GM21515 (cell line): ENCODE measurements at regions not wholly inside any gene's neighbourhood (a gene's known extent, or its start where the extent isn't known, plus 50 kb on each side); places are given as distances from the start of the nearest gene placed in this dataset.

Source experiments
- ATAC-seq: cut with Tn5 transposase; IDR thresholded peaks from one replicate; pipeline ENCODE4 v1.9.1; 2021; ENCODE audit not compliant: unreplicated experiment

DNA sequence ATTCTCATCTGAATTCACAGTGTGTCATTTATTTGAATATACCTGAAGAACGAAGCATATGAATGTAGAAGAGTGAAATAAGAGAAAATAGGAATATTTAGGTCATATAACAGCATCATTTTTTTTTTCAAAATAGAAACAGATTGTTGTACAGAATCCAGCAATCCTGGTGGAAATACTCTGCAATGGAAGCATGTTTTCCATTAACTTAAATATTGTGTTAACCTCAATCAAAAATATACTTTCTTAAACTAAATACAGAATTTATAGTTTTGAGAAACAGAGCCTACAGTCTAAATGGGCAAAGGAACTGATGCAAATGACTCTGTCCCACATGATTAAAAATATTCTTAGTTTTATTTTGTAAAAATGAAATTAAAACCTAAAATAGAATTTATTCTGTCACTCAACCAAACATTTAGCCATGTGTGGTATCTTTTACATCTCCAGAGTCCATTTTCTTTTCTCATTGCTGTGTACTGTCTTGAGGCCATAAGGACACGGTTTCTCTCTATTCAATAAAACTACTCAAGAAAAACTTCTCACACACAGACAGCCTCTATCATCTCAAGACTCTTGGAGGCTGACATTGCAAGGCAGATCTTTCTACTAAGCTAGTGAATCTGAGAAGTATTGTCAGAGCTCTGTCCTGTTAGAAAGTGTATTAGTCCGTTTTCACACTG, 322.6 kb downstream of the LTN1 start:
- ATAC-seq, result no peak

DNA sequence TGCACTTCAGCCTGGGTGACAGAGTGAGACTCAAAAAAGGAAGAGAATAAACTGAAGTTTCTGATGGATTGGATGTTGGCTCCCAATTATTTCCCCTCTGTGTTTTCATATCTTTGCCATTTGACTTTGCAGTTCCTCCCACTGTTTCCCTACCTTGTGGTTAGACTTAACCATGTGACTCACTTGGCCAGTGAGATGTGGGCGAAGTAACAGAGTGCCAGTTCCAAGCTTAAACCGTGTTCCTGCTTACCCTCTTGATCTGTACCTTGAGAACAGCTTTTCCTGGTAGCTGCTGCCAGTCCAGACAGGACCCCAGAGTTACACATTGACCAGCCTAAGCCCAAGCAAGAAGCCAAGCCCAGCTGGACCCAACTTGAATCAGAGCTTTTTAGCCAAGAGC, 323.4 kb downstream of the LTN1 start:
- no peak for ATAC-seq

DNA sequence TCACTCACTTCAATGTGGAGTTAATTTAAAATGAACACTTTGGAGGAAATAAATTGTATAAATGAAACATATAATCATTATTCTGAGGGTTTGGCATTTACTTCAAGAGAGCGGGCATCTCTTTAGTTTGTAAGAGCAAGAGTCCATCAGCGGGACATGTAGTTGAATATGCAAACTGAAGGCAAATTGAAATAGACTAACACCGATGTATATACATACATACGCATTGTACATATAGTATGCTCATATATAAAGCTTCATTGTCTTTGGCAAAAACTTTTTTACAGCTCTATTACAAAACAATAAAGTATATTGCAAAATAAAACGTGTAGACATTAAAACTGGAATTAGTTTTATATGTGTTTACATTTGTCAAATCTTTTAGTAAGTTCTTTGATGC, 328.9 kb downstream of the LTN1 start:
- no peak for ATAC-seq

DNA sequence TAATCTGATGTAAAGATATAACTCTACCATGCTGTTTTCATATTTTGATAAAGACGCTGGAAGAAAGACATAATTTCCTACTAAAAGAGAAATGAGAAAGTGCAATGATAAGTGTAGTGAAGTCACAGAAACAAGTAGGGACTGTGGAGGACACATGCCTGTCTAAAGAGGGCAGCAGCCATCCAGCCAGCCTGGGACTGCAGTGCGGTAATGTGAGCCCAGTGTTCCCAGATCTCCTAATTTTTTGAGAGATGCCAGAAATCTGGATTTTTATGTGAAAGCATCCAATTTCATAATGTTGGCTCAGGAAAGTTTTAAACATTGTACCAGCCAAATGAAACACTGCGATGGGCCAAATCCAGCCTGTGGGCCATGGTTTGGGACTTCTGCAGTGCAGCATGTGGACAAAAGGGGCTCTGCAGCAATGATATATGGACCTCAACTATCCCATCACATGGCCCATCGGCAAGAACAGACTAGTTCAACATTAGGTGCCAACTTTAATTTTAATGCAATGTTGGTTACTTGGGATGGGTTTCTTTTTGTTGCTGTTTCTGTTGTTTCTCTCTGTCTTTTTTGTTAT, 329.5 kb downstream of the LTN1 start:
- ATAC-seq, result no peak

DNA sequence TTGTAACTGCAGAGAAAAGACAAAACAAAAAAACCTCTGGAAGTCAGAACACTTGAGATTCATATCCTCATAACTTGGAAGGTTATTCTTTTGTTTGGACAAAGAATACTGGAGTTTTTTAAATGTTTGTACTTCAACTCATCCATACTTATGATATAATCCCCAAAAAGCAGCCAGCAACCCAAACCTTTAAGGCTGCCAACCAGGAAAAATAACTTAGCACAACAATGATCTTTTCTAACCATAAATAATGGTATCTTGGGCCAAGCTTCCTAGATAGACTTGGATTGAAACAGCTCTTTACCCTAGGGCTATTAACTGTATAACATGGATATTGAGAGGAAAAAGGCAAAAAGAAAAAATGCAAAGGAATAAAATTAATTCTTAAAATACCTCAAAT, 335.1 kb downstream of the LTN1 start:
- no peak for ATAC-seq

DNA sequence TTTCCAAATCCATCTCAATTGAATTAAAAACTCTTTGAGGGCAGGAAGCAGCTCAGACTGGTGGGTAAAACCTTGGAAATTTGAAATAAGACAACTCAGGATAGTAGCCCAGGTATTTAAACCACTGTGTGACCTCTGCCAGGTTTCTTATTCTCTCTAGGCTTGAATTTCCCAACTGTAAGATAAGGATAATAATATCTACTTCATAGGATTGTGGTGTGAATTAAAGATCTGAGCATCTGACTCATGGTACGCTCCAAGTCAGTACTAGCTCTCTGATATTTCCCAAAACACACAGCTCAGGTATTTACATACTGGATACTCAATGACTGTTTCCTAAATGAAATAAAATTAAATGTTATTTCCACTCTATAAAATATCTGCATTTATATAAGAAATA, 337.2 kb downstream of the LTN1 start:
- ATAC-seq, result no peak

DNA sequence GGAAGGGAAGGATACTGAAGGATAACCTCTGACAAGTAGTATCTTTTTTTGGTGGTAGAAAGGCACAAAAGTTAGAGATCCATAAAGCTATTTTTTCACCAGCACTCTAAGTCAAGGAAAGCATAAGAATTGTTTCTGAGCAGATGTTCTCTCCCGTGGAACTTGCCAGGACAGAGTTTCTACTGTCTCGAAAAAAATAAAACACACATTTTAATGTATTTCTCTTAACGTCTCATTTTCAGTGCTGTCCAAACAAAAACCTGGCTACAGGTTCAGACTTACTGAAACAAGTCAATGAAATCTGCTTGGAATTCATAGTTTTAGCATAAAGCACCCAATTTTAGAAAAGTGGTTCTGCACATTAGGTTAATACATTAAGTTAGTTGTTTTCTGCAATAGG, 338.3 kb downstream of the LTN1 start:
- no peak for ATAC-seq

DNA sequence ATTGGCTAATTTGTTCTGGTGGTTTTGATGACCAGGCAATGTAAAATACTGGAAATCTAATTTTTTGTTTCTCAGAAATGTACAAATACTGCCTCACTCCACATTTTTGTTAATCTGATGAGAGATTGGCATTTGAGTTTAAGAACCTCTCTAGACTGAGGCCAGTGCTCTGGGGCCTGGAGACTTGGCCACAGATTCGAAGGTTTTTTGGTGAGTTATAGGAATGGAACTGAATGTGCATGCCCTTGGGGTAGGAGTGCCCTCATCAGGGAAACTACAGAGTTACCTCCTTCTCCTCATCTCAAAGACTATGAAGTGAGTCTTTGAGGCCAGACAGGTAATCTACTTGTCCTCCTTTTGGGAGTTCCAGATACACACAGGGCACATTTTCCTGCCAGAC, 347.9 kb downstream of the LTN1 start:
- ATAC-seq, result no peak

DNA sequence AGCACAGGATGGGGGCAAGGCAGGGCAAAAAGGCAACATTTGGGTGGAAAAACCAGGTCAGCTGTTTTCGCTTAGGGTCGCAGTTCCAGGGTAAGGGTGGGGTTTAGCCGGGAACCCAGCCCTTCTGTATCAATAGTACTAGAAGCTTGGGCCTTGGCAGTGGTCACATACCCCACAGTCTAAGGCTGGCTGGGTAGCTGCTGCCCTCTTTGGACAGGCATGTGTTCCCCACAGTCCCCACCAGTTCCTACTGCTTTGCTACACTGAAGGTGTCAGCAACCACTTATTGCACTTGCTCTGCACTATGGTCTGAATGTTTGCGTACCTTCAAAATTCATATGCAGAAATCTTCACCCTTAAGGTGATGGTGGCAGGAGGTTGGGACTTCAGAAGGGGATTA, 349.8 kb downstream of the LTN1 start:
- no peak for ATAC-seq

DNA sequence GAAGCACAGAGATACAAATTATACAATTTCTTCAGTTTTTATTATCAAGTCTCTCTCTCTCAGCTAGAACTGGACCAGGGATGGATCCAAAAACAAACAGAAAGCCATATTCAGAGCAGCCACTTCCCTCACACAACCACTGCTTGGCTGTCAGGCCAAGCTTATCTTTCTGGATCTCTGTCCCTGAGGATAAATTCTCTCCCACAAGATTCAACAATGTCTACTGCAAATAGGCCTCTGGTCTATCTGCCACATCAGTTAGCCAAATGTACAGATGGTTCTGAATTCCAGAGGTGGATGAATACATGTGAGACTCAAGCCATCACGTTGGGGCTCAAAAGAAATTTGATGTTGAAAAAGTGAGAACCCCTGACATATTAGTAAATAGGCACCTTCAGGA, 350.9 kb downstream of the LTN1 start:
- no peak for ATAC-seq

DNA sequence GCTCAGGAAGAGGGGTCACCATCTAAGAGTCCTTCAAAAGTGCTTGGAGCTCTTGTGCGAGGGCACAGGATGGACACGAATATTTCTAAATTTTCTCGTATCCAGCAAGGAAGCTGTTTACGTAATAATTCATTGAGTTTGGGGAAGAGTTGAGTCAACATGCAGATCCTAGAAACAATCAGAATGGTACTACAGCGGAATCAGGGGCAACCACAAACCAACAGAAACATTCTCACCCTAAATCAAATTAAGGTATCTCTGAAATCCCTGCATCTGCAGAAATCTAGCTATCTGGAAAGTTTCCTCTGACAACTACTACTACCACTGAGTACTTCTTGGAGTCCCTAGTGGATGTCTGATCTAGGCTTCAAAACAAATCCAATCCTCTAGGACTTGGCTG, 352.4 kb downstream of the LTN1 start:
- no peak for ATAC-seq

DNA sequence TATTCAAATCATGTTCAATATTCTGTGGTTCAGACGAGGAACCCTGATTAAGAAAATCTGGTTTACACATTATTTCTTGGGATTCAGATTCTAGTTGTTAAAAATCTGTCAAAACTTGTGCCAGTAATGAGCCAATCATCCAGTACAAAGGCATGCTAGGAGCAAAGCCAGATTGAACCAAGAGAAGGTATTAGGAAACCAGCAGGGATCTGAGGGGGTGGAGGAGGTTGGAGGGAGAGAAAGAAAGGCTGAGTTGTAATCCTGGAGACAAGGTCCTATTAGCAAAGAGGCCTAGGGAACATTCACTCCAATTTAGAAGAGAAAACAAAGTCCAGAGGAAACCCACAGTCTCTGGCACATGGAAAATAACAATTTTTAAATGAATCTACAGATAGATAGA, 352.9 kb downstream of the LTN1 start:
- no peak for ATAC-seq

DNA sequence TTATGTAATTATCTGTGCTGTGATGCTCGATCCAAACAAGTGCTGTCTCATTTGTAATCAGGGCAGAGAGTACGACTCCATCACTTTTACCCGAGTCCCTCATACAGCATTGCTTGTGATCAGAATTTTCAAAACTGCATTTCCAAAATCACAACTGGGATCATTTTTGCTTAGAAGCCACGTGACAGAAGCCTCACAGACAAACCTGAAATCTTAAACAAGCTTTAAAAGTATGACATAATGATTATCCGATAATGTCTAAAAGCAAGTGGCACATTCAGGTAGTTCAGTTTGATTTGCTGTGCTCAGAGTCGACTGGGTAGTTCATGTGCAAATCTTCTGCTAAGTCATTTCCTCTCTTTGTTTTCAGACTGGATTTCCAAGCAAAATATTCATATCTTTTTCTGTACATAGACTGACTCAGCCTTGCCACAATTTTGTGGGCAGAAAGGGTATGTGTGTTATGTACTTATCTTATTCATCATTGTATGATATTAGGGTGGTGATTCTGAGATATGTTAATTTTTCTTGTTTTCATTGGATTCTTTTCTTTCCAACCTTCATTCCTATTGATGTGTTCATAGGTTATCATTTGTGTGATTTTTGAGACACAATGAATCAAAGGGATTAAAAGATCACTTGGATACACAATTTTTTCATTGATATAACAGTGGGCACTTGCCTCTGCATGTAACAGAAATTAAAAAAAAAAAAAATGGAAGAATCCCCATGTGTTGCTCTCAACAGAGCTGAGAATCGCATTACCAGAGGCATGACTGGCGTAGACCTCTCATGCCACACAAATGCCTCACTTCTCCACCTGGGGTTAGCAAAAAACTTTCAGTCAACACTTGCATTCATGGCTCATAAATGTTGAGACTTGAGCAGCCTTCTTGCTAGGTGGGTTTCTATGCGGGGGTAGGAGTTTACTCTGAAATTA, 355.7 kb downstream of the LTN1 start:
- no peak for ATAC-seq

DNA sequence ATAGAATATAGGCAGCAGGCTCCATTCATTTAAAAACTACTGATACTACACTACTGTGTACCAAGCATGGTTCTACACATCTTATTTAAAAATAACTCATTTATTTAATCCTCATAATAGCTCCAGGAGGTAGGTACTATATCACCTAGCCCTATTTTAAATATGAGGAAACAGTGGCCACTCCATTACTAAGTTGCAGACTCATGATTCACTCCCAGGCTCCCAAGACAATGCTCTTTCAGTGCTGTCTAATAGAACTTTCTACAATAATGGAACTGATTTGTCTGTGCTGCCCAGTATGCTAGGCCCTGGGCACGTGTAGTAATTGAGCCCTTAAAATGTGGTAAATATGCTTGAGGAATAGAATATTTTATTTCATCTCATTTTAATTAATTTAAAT, 357.1 kb downstream of the LTN1 start:
- ATAC-seq, result no peak

DNA sequence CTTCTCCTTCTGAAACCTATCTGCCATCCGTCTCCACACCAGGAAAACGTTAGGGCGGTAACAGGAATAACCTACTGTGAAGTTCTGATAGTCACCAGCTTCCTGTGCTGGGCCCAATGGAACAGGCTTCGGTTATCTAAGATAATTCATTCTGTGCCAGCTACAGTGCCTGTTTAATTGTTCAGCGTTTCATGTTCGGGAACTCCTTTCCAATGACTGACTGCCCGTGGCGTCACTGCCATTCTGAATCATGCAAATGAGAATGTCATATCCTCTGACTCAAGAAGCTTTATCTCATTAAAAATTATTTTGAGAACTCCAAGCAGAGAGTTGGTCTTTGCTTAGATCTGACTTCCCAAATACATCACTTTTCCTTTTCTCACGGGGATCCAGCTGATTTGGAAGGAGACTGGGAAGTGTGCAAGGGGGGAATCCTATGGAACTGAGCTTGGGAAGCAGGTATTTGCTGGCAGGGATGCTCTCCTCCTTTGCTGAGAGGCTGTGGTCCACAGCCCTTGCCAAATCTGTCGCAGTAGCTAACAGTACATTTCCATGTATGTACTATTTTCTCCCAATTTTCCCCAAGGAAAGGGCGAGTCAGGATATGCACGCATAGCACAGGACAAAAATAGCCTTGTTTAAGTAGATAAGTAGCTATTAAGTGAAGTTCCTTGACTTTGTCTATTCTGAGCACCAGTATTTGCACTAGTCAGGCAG, 358.7 kb downstream of the LTN1 start:
- no peak for ATAC-seq

DNA sequence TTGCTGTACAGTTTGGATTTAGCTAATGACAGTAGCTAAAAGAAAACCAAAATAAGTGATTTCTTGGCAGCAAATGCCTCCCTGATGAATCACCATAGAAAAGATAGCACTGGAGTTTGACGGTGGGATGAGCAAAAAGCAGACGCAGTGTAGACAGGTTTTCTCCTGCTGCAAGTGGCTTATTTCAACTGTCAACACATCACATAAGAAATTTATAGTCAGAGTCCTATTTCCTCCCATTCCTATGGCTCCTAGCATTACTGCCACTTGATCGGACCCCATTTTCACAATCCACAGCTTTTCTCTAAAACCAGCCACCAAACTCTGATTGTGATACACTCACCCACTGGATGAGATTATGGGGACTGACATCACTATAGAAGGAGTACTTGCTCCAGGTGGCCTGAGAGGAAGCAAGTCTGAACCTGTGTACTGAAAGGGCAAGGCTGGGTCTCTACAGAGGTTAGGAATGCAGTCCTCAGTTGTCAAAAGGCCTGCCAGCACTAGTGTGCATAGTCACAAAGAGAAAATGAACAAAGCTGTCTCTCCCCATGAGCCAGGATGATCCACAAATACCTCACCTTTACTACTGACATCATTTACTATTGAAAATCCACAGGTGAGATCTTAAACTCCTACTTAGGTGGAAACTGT, 359.8 kb downstream of the LTN1 start:
- no peak for ATAC-seq

DNA sequence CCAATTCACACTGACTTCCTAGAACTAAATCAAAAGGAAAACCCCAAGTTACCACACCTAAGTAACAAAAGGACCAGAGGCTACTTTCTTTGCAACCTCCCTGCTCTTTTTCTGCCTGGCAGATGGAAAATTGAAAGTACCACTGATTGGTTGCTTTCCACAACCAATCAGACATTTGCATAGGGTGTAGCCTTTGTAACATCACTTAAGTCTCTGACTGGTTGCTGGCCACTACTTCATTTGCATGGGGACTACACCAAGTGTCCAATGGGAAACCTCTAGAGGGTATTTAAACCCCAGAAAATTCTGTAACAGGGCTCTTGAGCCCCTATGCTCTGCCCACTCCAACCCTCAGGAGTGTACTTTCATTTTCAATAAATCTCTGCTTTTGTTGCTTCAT, 365.0 kb downstream of the LTN1 start:
- ATAC-seq, result no peak

DNA sequence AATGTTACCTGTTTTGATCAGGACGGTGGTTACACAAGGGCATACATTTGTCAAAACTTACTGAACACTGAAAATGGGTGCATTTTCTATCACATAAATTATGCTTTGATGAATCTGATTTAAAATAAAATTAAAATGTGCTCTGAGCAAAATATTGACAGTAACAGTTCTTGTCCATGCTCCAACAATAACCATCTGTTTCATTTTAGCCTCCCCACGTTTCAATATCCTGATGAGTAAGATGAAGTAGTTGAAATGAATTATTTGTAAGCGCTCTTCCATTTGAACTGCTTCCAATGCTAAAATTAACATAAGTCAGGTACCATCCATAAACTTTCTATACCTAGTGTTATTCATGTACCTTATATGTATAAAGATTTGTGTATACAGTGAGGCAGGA, 365.4 kb downstream of the LTN1 start:
- no peak for ATAC-seq

DNA sequence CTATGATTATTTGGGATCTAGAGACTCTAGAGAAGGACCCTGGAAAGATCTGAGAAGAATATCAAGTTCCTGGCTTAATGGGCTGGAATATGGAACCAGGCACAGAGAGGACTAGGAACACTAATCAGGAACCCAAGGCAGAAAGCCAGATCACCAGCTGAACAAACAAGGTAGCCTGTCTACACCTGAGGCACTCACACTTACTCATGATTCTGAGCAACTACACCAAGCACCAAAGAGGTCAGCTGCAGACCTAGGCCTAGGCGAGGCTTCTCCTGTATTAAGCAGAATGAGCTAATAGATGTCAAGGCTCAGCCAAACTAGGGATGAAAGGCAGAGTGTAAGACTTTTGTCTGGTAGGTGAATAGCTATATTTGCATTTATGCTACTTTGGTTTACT, 368.1 kb downstream of the LTN1 start:
- ATAC-seq, result no peak

DNA sequence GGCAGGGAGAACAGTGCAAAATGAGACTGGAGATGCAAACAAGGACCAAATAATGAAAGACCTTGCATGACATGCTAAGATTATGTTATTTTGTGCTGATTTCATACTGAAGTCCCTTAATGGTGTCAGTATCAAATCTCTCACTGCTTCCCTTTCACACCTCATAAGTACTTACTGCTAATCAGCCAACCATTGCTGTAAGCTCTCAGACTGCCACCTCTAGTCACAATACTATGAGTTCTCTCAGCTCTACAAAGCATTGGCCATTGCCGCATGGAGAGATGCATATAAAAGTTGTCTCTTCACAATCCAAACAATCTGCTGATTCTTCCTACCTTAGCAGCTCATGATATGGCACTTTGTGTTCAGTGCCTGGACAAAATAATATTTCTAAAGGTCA, 375.4 kb downstream of the LTN1 start:
- no peak for ATAC-seq

DNA sequence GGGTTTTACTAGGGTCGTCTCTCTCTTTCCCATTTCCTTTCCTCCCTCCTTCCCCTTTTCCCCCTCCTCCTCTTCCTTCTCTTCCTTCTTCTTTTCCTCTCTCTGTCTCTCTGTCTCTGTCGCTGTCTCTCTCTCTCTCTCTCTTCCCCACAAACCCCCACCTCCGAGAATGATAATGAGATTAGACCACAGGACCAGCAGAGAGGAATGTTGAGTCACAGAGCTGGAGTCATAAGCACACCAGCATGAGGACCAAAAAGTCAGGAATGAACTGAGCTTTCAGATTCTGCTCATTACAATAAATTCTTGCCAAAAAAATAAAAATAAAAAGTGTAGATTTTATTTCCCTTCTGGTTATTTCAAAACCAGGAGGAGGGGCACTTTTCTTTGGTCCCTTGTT, 377.4 kb downstream of the LTN1 start:
- no peak for ATAC-seq
